ENCODE measurements at regions not wholly inside any gene's neighbourhood (a gene's known extent, or its start where the extent isn't known, plus 50 kb on each side); places are given as distances from the start of the nearest gene placed in this dataset.

DNA sequence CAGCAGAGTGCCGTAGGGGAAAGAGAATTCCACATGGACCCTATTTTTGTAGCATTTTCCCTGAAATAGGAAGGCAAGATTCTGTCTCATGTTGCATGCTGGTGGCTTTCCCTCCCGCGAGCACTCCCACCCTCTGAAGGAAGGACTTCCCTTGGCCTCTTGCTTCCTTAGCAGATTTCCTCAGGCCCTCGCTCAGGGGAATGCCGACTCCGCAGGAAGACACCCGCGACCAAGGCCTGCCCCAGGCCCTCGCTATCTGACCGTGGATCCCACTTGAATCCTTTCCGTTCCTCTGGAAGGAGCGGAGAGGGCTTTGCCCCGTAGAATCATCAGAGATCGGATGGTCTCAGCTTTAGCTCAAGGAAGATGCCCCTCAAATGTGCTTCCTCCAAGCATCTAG lies 179.4 kb upstream of the FOXF1 start:
- TF ChIP-seq, protein P1, sequence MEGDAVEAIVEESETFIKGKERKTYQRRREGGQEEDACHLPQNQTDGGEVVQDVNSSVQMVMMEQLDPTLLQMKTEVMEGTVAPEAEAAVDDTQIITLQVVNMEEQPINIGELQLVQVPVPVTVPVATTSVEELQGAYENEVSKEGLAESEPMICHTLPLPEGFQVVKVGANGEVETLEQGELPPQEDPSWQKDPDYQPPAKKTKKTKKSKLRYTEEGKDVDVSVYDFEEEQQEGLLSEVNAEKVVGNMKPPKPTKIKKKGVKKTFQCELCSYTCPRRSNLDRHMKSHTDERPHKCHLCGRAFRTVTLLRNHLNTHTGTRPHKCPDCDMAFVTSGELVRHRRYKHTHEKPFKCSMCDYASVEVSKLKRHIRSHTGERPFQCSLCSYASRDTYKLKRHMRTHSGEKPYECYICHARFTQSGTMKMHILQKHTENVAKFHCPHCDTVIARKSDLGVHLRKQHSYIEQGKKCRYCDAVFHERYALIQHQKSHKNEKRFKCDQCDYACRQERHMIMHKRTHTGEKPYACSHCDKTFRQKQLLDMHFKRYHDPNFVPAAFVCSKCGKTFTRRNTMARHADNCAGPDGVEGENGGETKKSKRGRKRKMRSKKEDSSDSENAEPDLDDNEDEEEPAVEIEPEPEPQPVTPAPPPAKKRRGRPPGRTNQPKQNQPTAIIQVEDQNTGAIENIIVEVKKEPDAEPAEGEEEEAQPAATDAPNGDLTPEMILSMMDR (optimal IDR thresholded peaks at IDR 0.05 in 1 of 3, IDR thresholded peaks at IDR 0.05 in 1 of 3, conservative IDR thresholded peaks at IDR 0.05 in 1 of 3; ENCODE audit: extremely low read depth in 1 of 3, insufficient read depth in 2 of 3, low read length in 3 of 3): no peak
- TF ChIP-seq EZH2 (IDR thresholded peaks at IDR 0.05; ENCODE audit: low read length): no peak

Data from keratinocyte (primary cell).